ENCODE measurements at regions not wholly inside any gene's neighbourhood (a gene's known extent, or its start where the extent isn't known, plus 50 kb on each side); places are given as distances from the start of the nearest gene placed in this dataset.

GRCh38 chr6:92174398-92175073 is 1244.8 kb downstream of the EPHA7 start:
- Histone ChIP-seq H3K27me3 (ENCODE audit: control insufficient read depth, insufficient read depth, low read length) (no peaks in the 10 kb centered on the region), H3K4me1 (ENCODE audit: control insufficient read depth, extremely low read depth, insufficient read depth, low read length) (no peaks in the 10 kb centered on the region), H3K79me2 (ENCODE audit: control insufficient read depth, insufficient read depth, low read length) (no peaks in the 10 kb centered on the region), H4K20me1 (ENCODE audit: control insufficient read depth, extremely low read depth, insufficient read depth, low read length) (no peaks in the 10 kb centered on the region), H3K4me2 (ENCODE audit: extremely low read depth, insufficient read depth, low read length) (no peak overlapping the region), H3K4me3 (replicated peaks in 1 of 4; ENCODE audit: control extremely low read depth in 1 of 4, insufficient read depth in 1 of 4, low read depth in 3 of 4, low read length in 4 of 4) (no peak overlapping the region), H3K9me3 (ENCODE audit: control insufficient read depth, insufficient read depth, low read depth, low read length) (no peaks in the 10 kb centered on the region), H3K9ac (ENCODE audit: insufficient read depth, low read length) (no peak overlapping the region), H2AFZ (ENCODE audit: low read length) (no peak overlapping the region), H3K27ac (ENCODE audit: insufficient read depth, low read length) (no peak overlapping the region), H3K36me3 (ENCODE audit: control insufficient read depth, insufficient read depth, low read length) (no peaks in the 10 kb centered on the region)
- TF ChIP-seq CTCF (conservative IDR thresholded peaks at IDR 0.05 in 1 of 2, IDR thresholded peaks at IDR 0.05 in 1 of 2; ENCODE audit: low read depth in 1 of 2, low read length in 2 of 2) = no peak
- TF ChIP-seq EZH2 (IDR thresholded peaks at IDR 0.05; ENCODE audit: low read length, missing control alignments) = no peak
- DNase-seq (ENCODE audit: low read depth in 2 of 2) = peak in 1 of 2 donors; percentile 40

GRCh38 chr6:92169506-92169905 is 1249.9 kb downstream of the EPHA7 start:
- H3K4me1 ChIP-seq (ENCODE audit: control insufficient read depth, extremely low read depth, insufficient read depth, low read length) = no peaks in the 10 kb centered on the region
- TF ChIP-seq CTCF (conservative IDR thresholded peaks at IDR 0.05 in 1 of 2, IDR thresholded peaks at IDR 0.05 in 1 of 2; ENCODE audit: low read depth in 1 of 2, low read length in 2 of 2) (no peak), EZH2 (IDR thresholded peaks at IDR 0.05; ENCODE audit: low read length, missing control alignments) (no peak)
- H2AFZ ChIP-seq (ENCODE audit: low read length) = no peak overlapping the region
- H4K20me1 ChIP-seq (ENCODE audit: control insufficient read depth, extremely low read depth, insufficient read depth, low read length) = no peaks in the 10 kb centered on the region
- H3K4me3 ChIP-seq (replicated peaks in 1 of 4; ENCODE audit: control extremely low read depth in 1 of 4, insufficient read depth in 1 of 4, low read depth in 3 of 4, low read length in 4 of 4) = no peak overlapping the region
- no peak overlapping the region for H3K27ac ChIP-seq (ENCODE audit: insufficient read depth, low read length)
- DNase-seq (ENCODE audit: low read depth in 2 of 2) = no peak
- no peak overlapping the region for H3K9ac ChIP-seq (ENCODE audit: insufficient read depth, low read length)
- no peaks in the 10 kb centered on the region for H3K9me3 ChIP-seq (ENCODE audit: control insufficient read depth, insufficient read depth, low read depth, low read length)
- no peaks in the 10 kb centered on the region for H3K36me3 ChIP-seq (ENCODE audit: control insufficient read depth, insufficient read depth, low read length)
- no peaks in the 10 kb centered on the region for H3K79me2 ChIP-seq (ENCODE audit: control insufficient read depth, insufficient read depth, low read length)
- H3K4me2 ChIP-seq (ENCODE audit: extremely low read depth, insufficient read depth, low read length) = no peak overlapping the region
- no peaks in the 10 kb centered on the region for H3K27me3 ChIP-seq (ENCODE audit: control insufficient read depth, insufficient read depth, low read length)

GRCh38 chr6:92166666-92167065 is 1252.7 kb downstream of the EPHA7 start:
- H2AFZ ChIP-seq (ENCODE audit: low read length) = no peak overlapping the region
- H3K36me3 ChIP-seq (ENCODE audit: control insufficient read depth, insufficient read depth, low read length) = no peaks in the 10 kb centered on the region
- H3K9me3 ChIP-seq (ENCODE audit: control insufficient read depth, insufficient read depth, low read depth, low read length) = no peaks in the 10 kb centered on the region
- H3K4me1 ChIP-seq (ENCODE audit: control insufficient read depth, extremely low read depth, insufficient read depth, low read length) = no peaks in the 10 kb centered on the region
- H3K27ac ChIP-seq (ENCODE audit: insufficient read depth, low read length) = no peak overlapping the region
- no peak overlapping the region for H3K4me2 ChIP-seq (ENCODE audit: extremely low read depth, insufficient read depth, low read length)
- no peaks in the 10 kb centered on the region for H3K27me3 ChIP-seq (ENCODE audit: control insufficient read depth, insufficient read depth, low read length)
- no peak for DNase-seq (ENCODE audit: low read depth in 2 of 2)
- TF ChIP-seq CTCF (conservative IDR thresholded peaks at IDR 0.05 in 1 of 2, IDR thresholded peaks at IDR 0.05 in 1 of 2; ENCODE audit: low read depth in 1 of 2, low read length in 2 of 2) = no peak
- no peak for TF ChIP-seq EZH2 (IDR thresholded peaks at IDR 0.05; ENCODE audit: low read length, missing control alignments)
- no peaks in the 10 kb centered on the region for H4K20me1 ChIP-seq (ENCODE audit: control insufficient read depth, extremely low read depth, insufficient read depth, low read length)
- no peak overlapping the region for H3K4me3 ChIP-seq (replicated peaks in 1 of 4; ENCODE audit: control extremely low read depth in 1 of 4, insufficient read depth in 1 of 4, low read depth in 3 of 4, low read length in 4 of 4)
- H3K79me2 ChIP-seq (ENCODE audit: control insufficient read depth, insufficient read depth, low read length) = no peaks in the 10 kb centered on the region
- H3K9ac ChIP-seq (ENCODE audit: insufficient read depth, low read length) = no peak overlapping the region

All from fibroblast of lung (primary cell).